HepG2 (cell line): ENCODE measurements at regions not wholly inside any gene's neighbourhood (a gene's known extent, or its start where the extent isn't known, plus 50 kb on each side); places are given as distances from the start of the nearest gene placed in this dataset.

ENCODE experiments used
- ATAC-seq: fragments of 200-7000 bp; cut with Tn5 transposase; 3 replicates; pipeline ENCODE4 v1.9.1; 2020; ENCODE audit warnings: mild to moderate bottlenecking, moderate library complexity
- BruUV-seq: library from RNA; stranded (reverse); fragments of 400-500 nt; replicated peaks from 2 replicates; lab custom pipeline; 2021; lab: Mats Ljungman, UMichigan
- CTCF ChIA-PET: fragments of 300-600 bp; formaldehyde crosslinking; extraction: SDS; loops from one replicate; lab custom pipeline; 2021; ENCODE audit warnings: low total read pairs, inconsistent platforms, low intra/inter-chr PET ratio; lab: Yijun Ruan, JAX
- POLR2A ChIA-PET: fragments of 350-600 bp; sonication (Branson Sonifier 250); formaldehyde crosslinking; loops from one replicate; lab custom pipeline; 2020; ENCODE audit warnings: antibody characterized with exemption, inconsistent platforms; lab: Yijun Ruan, JAX
- DNase-seq: peaks from one replicate; pipeline ENCODE4 v3.0.0-alpha.2; 2015; ENCODE audit warnings: low spot score
- FAIRE-seq: peaks from 3 replicates; lab custom pipeline; 2011; peaks lifted over from hg19 to GRCh38; lab: Jason Lieb, UNC
- H2AFZ ChIP-seq: one replicate; pipeline ENCODE4 v1.6.1; 2011; ENCODE audit warnings: low read length, inconsistent platforms
- H3K27ac ChIP-seq: fragments of 300-600 bp; 3 replicates; pipeline ENCODE4 v1.8.0; 2011; ENCODE audit warnings: mixed run types, mild to moderate bottlenecking, mixed read lengths, low read length, inconsistent platforms; ENCODE audit not compliant: insufficient read depth; ENCODE audit errors: extremely low read length
- H3K27me3 ChIP-seq, 2 experiments: fragments of 200-600 bp in 1 of 2; 2 replicates in 1 of 2; 3 replicates in 1 of 2; pipeline versions ENCODE4 v1.6.0 to v1.8.0; 2011; ENCODE audit warnings: low read length in 2 of 2, mild to moderate bottlenecking in 2 of 2, moderate library complexity in 2 of 2, inconsistent platforms in 1 of 2; ENCODE audit not compliant: insufficient read depth in 2 of 2, control insufficient read depth in 1 of 2
- H3K36me3 ChIP-seq, 2 experiments: fragments of 200-600 bp in 1 of 2; replicated peaks in 1 of 2; 2 replicates in 1 of 2; 3 replicates in 1 of 2; pipeline versions ENCODE4 v1.5.1 to v1.8.0; 2011; ENCODE audit warnings: low read length in 2 of 2, inconsistent platforms in 1 of 2; ENCODE audit not compliant: insufficient read depth in 2 of 2, control insufficient read depth in 1 of 2
- H3K4me1 ChIP-seq: 2 replicates; pipeline ENCODE4 v1.5.1; 2012; ENCODE audit warnings: low read length, inconsistent platforms; ENCODE audit not compliant: insufficient read depth
- H3K4me2 ChIP-seq: 2 replicates; pipeline ENCODE4 v1.6.0; 2011; ENCODE audit warnings: low read depth, low read length, inconsistent platforms
- H3K4me3 ChIP-seq, 3 experiments: fragments of 200-600 bp in 1 of 3; sonication (generic), shearing (Covaris generic) in 1 of 3; replicated peaks in 1 of 3; 2 replicates each; pipeline ENCODE4 v1.5.1; 2011 to 2016; ENCODE audit warnings: low read length in 3 of 3, inconsistent platforms in 2 of 3, low read depth in 2 of 3, mild to moderate bottlenecking in 2 of 3, control low read depth in 1 of 3, mixed read lengths in 1 of 3; ENCODE audit not compliant: insufficient read depth in 1 of 3
- H3K79me2 ChIP-seq: one replicate; pipeline ENCODE4 v1.6.1; 2011; ENCODE audit warnings: low read length, inconsistent platforms; ENCODE audit not compliant: insufficient read depth
- H3K9ac ChIP-seq: 2 replicates; pipeline ENCODE4 v1.6.0; 2011; ENCODE audit warnings: mild to moderate bottlenecking, low read depth, low read length, inconsistent platforms; ENCODE audit not compliant: insufficient read depth
- H3K9me3 ChIP-seq: 2 replicates; pipeline ENCODE4 v1.5.1; 2012; ENCODE audit warnings: mild to moderate bottlenecking, low read length
- H4K20me1 ChIP-seq: 2 replicates; pipeline ENCODE4 v1.6.0; 2011; ENCODE audit warnings: inconsistent platforms, mild to moderate bottlenecking, low read length, moderate library complexity; ENCODE audit not compliant: insufficient read depth
- GLMP ChIP-seq: sonication (generic); formaldehyde crosslinking; IDR thresholded peaks from 2 replicates; pipeline ENCODE4 v1.9.0; 2021; ENCODE audit warnings: missing genetic modification reagents, mild to moderate bottlenecking, borderline replicate concordance
- NFYB ChIP-seq: sonication (generic); formaldehyde crosslinking; IDR thresholded peaks from 2 replicates; pipeline ENCODE4 v1.4.0; 2020; ENCODE audit warnings: missing genetic modification reagents
- YY1 ChIP-seq: IDR thresholded peaks from 2 replicates; pipeline ENCODE4 v1.6.1; 2011; ENCODE audit warnings: low read length, low read depth, moderate library complexity, mild to moderate bottlenecking; ENCODE audit not compliant: insufficient read depth, insufficient replicate concordance
- ZNF143 ChIP-seq: sonication (generic); formaldehyde crosslinking; IDR thresholded peaks from 2 replicates; pipeline ENCODE4 v1.4.0; 2020; ENCODE audit warnings: missing genetic modification reagents
- ZNF180 ChIP-seq: sonication (generic); formaldehyde crosslinking; IDR thresholded peaks from 2 replicates; pipeline ENCODE4 v1.4.0; 2020; ENCODE audit warnings: low read depth, missing genetic modification reagents, borderline replicate concordance
- ZNF282 ChIP-seq: fragments of 450-650 bp; IDR thresholded peaks from 2 replicates; pipeline ENCODE4 v1.6.1; 2018; ENCODE audit not compliant: partially characterized antibody
- ZNF335 ChIP-seq: sonication (generic); formaldehyde crosslinking; IDR thresholded peaks from 2 replicates; pipeline ENCODE4 v1.4.0; 2020; ENCODE audit warnings: missing genetic modification reagents
- ZNF33B ChIP-seq: sonication (generic); formaldehyde crosslinking; IDR thresholded peaks from 2 replicates; pipeline ENCODE4 v1.5.1; 2020; ENCODE audit warnings: mild to moderate bottlenecking, missing genetic modification reagents
- ZNF782 ChIP-seq: sonication (generic); formaldehyde crosslinking; IDR thresholded peaks from 2 replicates; pipeline ENCODE4 v1.4.0; 2020; ENCODE audit warnings: missing genetic modification reagents, mild to moderate bottlenecking, borderline replicate concordance
- WGBS: methylation state at CpG from one replicate; pipeline ENCODE4 v1.1.6; 2017; ENCODE audit warnings: low lambda C conversion rate; 5-methylcytosine and 5-hydroxymethylcytosine counted together
- in situ Hi-C: cut with HindIII; loops from 2 replicates; pipeline ENCODE4 v1.10.0; 2017; ENCODE audit warnings: low pct_unique_long_range_greater_than_20kb; ENCODE audit not compliant: extremely low pct_ligation_motif_present
- intact Hi-C: fragments of 100-400 bp; cut with micrococcal nuclease; formaldehyde crosslinking; loops from one replicate; pipeline ENCODE4 v1.10.0; 2022; ENCODE audit not compliant: unreplicated experiment

- TF ChIP-seq ZNF782 (no peak), ZNF143 (no peak), ZNF282 (no peak), ZNF33B (CRISPR knock-in tag) (no peak)
- TF ChIP-seq, all 625 proteins: peak for 0
Observed at GRCh38 chr1:36740446-36740845, 257.7 kb upstream of the CSF3R start (continued).

- no peak overlapping the region for H3K4me3 ChIP-seq
- H3K27me3 ChIP-seq = peaks cover 5 to 27% of the 10 kb centered on the region in 2 experiments; a peak in 3 of 5 replicates
- no peak for DNase-seq
- BruUV-seq = no TSS peak
- in situ Hi-C loops = no loop called here
- no peak overlapping the region for H3K9ac ChIP-seq
- ATAC-seq = no peak
- no peak overlapping the region for H2AFZ ChIP-seq
- H4K20me1 ChIP-seq = no peaks in the 10 kb centered on the region
- no peaks in the 10 kb centered on the region for H3K36me3 ChIP-seq
- no peak overlapping the region for H3K27ac ChIP-seq
- no peaks in the 10 kb centered on the region for H3K4me1 ChIP-seq
- POLR2A ChIA-PET = no interaction called here
- no peaks in the 10 kb centered on the region for H3K9me3 ChIP-seq
- intact Hi-C loops = no loop called here
- H3K79me2 ChIP-seq = no peaks in the 10 kb centered on the region
- FAIRE-seq = no peak
- TF ChIP-seq ZNF180 (CRISPR knock-in tag) = no peak
- no peak for TF ChIP-seq ZNF335
- no peak for TF ChIP-seq YY1
- TF ChIP-seq GLMP (CRISPR knock-in tag) = no peak
- TF ChIP-seq NFYB (CRISPR knock-in tag) = no peak
- H3K4me2 ChIP-seq = no peak overlapping the region
- 5% methylated on average over 2 of the region's 6 CpGs for WGBS
- CTCF ChIA-PET = no interaction called here
Observed at GRCh38 chr1:36739703-36740289, 257.1 kb upstream of the CSF3R start.
